Esophagus muscularis mucosa (tissue), 3 donors: ENCODE measurements at regions not wholly inside any gene's neighbourhood (a gene's known extent, or its start where the extent isn't known, plus 50 kb on each side); places are given as distances from the start of the nearest gene placed in this dataset.

ENCODE experiments used
- CTCF ChIP-seq, 3 experiments: fragments of 200-600 bp in 2 of 3; fragments of 450-650 bp in 1 of 3; sonication (generic) in 2 of 3; IDR thresholded peaks; one replicate each; pipeline ENCODE4 v1.5.1; 2017 to 2019; ENCODE audit warnings: antibody characterized with exemption in 3 of 3, mild to moderate bottlenecking in 2 of 3, moderate library complexity in 1 of 3
- EP300 ChIP-seq: sonication (generic); formaldehyde crosslinking; IDR thresholded peaks from one replicate; pipeline ENCODE4 v1.6.1; 2017; ENCODE audit warnings: antibody characterized with exemption

DNA sequence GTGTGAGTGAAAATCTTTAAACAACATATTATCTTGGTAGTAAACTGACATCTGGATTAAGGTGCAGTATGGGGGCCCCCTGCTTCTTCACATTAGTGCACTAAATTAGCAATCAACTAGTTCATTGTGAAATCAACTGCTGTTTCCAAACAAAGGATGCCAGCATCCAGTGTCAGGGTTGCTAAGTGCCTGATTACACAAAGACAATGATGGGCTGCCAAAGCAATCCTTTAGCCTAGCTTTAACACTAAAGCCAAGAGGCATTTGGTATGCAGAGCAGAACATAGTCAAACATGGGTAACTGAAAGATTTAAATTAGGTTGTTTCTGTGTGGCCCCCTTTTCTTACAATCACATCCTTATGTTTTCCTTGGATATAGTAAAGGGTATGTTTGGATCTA, 543.1 kb upstream of the SLITRK5 start:
- no peak for TF ChIP-seq CTCF (IDR thresholded peaks at IDR 0.05)
- TF ChIP-seq EP300, result no peak
